ENCODE measurements at regions not wholly inside any gene's neighbourhood (a gene's known extent, or its start where the extent isn't known, plus 50 kb on each side); places are given as distances from the start of the nearest gene placed in this dataset.
"Not testable (repeated sequence)": the region's sequence is repeated elsewhere in the genome, so short reads cannot be mapped to it uniquely, and the experiment has no call there.

GRCh38 chr12:31818623-31819268 lies 89.9 kb upstream of the AMN1 start:
- DNase-seq (ENCODE audit: extremely low read depth, low read depth), result no peak
- no peak for TF ChIP-seq CTCF (IDR thresholded peaks at IDR 0.05; ENCODE audit: low read depth, low read length)

- DNase-seq (ENCODE audit: extremely low read depth, low read depth), result no peak
- no peak for TF ChIP-seq CTCF (IDR thresholded peaks at IDR 0.05; ENCODE audit: low read depth, low read length)
Measured at GRCh38 chr12:31817120-31817519, 88.3 kb upstream of the AMN1 start.

- DNase-seq (ENCODE audit: extremely low read depth, low read depth), result no peak
- TF ChIP-seq CTCF (IDR thresholded peaks at IDR 0.05; ENCODE audit: low read depth, low read length), result no peak
Measured at GRCh38 chr12:31815096-31815495, 86.3 kb upstream of the AMN1 start.

GRCh38 chr12:31813305-31813704 lies 84.5 kb upstream of the AMN1 start:
- no peak; the same call in 1 of the 2 replicates for TF ChIP-seq CTCF (IDR thresholded peaks at IDR 0.05; ENCODE audit: low read depth, low read length)
- DNase-seq (ENCODE audit: extremely low read depth, low read depth), result no peak

- no peak for TF ChIP-seq CTCF (IDR thresholded peaks at IDR 0.05; ENCODE audit: low read depth, low read length)
Measured at GRCh38 chr12:31807773-31808097, 78.9 kb upstream of the AMN1 start.

GRCh38 chr12:31807081-31807772 lies 78.4 kb upstream of the AMN1 start:
- DNase-seq (ENCODE audit: extremely low read depth, low read depth), result not testable (repeated sequence)

More at GRCh38 chr12:31807773-31808097, 78.9 kb upstream of the AMN1 start:
- DNase-seq (ENCODE audit: extremely low read depth, low read depth), result no peak

- not testable (repeated sequence) for DNase-seq (ENCODE audit: extremely low read depth, low read depth)
Measured at GRCh38 chr12:31805681-31806080, 76.9 kb upstream of the AMN1 start.

- not testable (repeated sequence) for DNase-seq (ENCODE audit: extremely low read depth, low read depth)
Measured at GRCh38 chr12:31804707-31805106, 75.9 kb upstream of the AMN1 start.

GRCh38 chr12:31804185-31804504 lies 75.3 kb upstream of the AMN1 start:
- no peak for TF ChIP-seq CTCF (IDR thresholded peaks at IDR 0.05; ENCODE audit: low read depth, low read length)
- no peak for DNase-seq (ENCODE audit: extremely low read depth, low read depth)

All from AG09319 (cell line).